NCI-H1092 treated with DMSO at 0.1 percent for 48 hours (cell line): ENCODE measurements at regions not wholly inside any gene's neighbourhood (a gene's known extent, or its start where the extent isn't known, plus 50 kb on each side); places are given as distances from the start of the nearest gene placed in this dataset.

Experiments used
- DNase-seq: peaks from one replicate; lab custom pipeline; 2025; lab: John Stamatoyannopoulos, UW

- DNase-seq: no peak
Measured at GRCh38 chr12:62995097-62995496, 60.1 kb upstream of the PPM1H start.

DNA sequence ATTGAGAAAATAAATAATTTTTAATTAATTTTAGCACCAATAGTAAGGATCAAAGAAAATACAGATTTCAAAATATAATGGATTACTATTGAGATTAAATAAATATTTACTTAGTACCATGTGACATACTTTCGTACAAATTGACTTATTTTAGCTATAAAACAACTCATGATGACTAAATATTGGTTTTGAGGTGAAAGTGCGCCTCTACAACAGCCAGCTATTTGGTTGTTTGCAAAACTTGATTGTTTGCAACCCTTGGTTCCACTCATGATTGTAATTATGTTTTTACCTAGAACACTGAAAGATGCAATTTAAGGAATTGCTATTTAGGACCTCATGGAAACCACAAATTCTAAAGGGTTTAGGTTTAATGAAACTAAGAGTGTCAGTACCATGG lies 51.9 kb upstream of the PPM1H start:
- no peak for DNase-seq
